T47D (cell line): ENCODE measurements at regions not wholly inside any gene's neighbourhood (a gene's known extent, or its start where the extent isn't known, plus 50 kb on each side); places are given as distances from the start of the nearest gene placed in this dataset.

Experiments
- DNase-seq, 2 experiments: peaks; one replicate each; pipeline versions ENCODE4 v3.0.0 to v3.0.0-alpha.2; 2011 to 2012; ENCODE audit warnings: low read depth in 1 of 2, low spot score in 1 of 2
- JUND ChIP-seq: IDR thresholded peaks from 2 replicates; pipeline ENCODE4 v1.6.1; 2012; ENCODE audit warnings: low read depth
- in situ Hi-C: cut with HindIII; loops from 2 replicates; pipeline ENCODE4 v1.10.0; 2016; ENCODE audit warnings: low sequenced_read_pairs, low pct_unique_long_range_greater_than_20kb

DNA sequence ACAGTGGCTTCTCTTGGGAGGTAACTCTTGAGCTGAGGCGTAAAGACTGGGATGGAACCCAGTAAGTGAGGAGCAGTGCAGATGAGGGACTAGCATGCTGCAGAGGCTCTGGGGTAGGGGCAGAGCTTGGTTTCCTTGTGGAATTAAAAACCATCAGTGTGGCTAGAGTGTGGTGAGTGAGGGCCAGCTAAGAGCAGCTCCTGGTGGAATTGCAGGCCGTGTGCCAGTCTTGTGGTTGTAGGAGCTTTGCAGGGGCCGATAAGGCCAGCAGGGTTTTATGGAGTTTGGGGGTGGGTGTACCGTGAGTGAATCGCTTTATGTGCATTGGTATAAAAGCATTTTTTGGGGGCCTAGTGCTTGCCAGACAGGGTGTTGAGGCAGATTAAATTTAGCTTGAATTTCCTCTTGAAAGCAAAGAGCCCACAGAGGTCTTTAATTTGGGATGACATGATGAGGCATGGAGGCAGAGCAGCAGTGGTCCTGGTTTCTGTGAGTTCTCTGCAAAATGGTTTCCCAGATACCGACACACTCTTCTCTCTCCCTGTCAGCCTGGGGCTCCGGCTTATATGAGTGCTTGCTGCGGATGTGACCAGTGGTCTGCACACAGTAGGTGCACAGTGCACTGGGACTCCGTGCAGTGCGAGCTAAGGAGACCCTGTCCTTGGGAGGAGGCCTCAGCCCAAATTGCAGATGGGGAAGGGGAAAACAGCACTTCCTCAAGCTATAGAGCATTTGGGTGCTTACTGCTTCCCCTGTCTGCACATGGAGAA, 176.4 kb upstream of the PITX1 start:
- no peak for DNase-seq
- TF ChIP-seq JUND: no peak
- in situ Hi-C loops: no loop called here

DNA sequence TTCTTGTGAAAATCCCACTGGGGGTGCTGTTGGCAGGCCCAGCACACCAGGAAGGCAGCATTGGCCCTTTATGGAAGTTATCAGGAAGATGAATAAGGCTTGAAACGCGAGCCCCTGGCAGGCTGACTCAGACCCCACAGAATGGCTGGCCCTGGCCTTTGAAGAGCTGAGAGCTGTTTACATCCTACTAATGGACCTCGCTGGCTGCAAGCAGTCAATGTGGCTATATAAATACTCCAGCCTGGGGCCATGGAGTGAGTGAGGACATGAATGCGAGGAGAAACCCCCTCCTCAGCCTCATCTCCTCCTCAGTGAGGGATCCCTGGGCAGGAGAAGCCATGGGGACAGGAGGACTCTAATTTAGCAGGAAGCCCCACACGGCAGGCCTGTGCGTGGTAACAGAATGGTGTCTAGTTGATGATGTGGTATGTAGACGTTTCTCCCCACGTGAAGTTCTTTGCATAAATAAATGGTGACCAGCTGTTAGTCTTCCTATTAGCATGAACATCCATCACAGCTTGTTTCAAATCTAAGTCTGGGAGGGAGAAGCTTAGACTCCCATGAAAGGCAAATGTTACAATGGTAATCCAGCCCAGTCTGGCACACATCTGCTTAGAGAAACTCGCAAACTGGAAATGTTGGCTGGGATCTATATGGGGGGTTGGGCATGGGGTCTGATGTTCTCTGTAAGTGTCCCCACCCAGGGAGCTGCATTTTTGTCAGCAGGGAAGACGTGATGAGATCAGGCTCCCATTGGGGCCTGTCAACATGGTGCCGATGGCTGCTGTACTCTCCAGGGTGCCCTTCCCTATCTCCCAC, 175.1 kb upstream of the PITX1 start:
- DNase-seq: no peak
- in situ Hi-C loops: no loop called here
- TF ChIP-seq JUND: no peak

DNA sequence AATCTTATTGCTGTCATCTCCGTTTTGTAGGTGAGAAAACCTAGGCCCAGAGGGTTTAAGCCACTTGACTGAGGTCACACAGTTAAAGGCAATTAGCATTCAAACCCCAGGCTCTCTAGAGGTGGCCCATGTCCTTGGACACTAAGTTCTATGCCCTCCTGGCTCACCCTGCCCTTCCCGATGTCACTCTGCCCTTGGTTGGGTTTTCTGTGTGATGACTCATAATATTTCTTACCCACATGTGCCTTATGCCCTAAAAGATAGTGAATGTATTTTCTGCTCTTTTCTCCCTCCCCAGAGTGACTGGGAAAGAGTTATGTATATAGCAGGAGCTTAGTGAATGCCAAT, 174.5 kb upstream of the PITX1 start:
- no peak for TF ChIP-seq JUND
- in situ Hi-C loops: no loop called here
- no peak for DNase-seq

DNA sequence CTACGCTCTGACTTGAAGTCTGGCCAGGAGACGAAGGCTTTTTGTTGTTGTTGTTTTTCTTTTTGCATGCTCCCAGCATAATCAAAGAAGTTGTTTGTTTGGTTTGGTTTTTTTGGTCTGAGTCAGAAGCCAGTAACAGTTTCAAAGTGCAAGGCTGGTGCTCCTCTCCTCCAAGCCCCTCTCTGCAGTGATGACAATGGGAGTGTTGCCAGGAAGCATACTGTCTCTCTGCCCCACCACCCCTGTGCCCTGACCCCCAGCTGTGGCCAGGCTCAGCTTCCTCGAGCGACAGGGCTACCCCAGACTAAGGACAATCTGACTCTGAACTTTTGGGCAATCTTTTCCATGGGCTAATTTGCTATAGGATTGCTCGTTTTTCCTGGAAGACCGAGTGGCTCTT, 173.8 kb upstream of the PITX1 start:
- no peak for TF ChIP-seq JUND
- no peak for DNase-seq
- in situ Hi-C loops: no loop called here

DNA sequence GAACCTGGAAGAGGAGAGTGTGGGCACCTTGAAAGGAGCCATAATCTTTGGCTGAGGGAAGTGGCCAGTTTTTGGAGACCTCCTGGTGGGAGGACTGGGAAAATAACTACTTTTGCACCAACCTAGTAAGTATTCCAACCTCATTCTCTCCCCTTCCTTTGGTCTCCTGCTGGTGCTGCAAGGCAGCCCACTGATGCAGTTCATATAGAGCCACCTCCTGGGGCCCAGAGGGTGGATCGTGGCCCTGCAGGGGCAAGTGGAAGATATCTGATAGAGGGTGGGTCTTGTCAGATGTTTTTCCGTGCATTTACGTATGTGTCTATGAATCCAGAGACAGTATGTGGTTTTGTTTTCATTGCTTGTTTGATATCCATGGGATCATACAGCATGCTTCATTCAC, 172.8 kb upstream of the PITX1 start:
- in situ Hi-C loops: no loop called here
- TF ChIP-seq JUND: no peak
- no peak for DNase-seq

DNA sequence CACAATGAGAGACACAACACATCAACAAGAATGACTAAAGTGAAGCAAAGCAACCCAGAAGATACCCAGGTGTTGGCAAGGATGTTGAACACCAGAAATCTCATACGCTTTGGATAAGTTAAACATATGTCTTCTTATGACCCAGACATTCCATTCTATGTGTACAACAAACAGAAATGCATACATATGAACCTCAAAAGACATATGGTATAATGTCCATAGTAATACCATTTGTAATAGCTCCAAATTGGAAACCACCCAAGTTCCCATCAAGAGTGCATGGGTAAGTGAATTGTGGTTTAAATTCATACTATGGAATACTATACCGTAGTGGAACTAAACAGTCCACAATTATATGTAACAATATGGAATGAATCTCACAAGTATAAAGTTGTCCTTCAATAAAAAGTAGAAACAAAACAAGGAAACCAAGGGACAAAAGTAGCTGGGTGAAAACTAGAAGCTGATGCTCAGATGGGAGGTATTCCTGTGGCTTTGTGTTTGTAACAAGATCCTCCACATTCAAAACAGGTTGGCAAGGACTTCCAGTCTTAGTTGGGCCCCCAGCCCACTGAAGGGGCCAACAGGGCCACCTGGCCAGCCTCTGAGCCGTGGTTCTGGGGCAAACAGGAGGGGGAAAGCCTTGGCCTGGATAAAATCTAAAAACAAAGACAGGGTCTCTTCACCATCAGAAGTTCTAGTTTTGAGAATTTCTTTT, 171.8 kb upstream of the PITX1 start:
- in situ Hi-C loops: no loop called here
- no peak for DNase-seq
- TF ChIP-seq JUND: no peak

DNA sequence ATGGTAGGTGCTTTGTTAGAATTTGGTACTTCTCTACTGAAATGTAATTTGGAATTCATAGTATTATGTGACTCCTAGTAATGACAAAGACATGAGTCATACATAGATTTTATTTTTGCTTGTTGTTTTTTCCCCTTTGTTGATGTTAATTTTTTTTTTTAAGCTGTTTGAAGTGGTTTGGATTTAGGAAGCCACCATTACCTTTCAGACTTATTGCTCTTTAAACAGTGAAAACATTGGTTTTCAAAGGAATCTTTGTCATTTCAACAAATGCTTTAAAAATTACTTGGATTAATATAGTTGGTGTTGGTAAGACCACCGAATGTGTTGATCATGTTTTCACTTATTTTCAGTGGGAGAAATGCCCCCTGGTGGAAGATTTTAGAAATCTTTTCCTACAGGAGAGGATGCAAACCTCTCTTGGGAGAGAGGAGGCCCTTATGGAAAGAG, 170.1 kb upstream of the PITX1 start:
- TF ChIP-seq JUND: no peak
- DNase-seq: no peak

DNA sequence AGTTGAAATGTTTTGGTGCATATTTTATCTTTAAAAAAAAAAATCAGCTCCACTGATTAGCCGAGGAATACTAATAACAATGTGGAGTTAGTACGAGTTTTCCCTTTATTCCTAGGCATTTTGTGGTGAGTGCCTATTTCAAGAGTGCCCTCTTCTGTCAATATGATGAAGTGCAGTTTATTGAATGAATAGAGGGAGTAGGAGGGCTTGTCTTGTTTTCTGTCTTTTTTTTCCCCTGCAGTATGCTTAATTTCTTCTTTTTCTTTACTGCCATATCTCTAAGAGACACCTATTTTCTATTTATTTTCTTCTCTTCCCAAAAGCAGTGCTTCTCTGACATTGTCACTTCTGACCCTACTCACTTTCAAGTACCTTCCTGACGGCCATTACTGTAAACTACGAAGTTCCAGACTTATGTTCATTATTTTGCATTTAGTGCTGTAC, 169.6 kb upstream of the PITX1 start:
- in situ Hi-C loops: no loop called here
- DNase-seq: peak in 1 of 2 experiments; percentile 69
- TF ChIP-seq JUND: no peak

More for the DNA sequence above, 170.1 kb upstream of the PITX1 start:
- in situ Hi-C loops: no loop called here

DNA sequence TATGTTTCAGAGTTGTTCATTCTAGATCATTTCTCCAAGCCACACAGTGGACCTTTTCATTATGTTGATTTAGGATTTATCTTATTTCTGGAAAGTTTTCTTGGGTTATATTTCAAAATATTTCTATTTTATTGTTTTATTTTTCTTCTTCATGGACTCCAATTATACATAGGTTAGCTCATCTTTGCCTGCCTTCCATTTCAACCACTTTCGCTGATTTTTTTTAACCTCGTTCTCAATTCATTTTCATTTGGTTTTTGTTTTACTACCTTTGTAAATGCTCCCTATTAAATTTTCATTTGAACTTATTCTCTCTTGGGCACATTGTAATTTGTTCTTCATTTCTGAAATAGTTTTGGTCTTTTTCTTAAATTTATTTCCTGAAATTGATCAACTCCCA, 169.0 kb upstream of the PITX1 start:
- DNase-seq: no peak
- TF ChIP-seq JUND: no peak
- in situ Hi-C loops: no loop called here

DNA sequence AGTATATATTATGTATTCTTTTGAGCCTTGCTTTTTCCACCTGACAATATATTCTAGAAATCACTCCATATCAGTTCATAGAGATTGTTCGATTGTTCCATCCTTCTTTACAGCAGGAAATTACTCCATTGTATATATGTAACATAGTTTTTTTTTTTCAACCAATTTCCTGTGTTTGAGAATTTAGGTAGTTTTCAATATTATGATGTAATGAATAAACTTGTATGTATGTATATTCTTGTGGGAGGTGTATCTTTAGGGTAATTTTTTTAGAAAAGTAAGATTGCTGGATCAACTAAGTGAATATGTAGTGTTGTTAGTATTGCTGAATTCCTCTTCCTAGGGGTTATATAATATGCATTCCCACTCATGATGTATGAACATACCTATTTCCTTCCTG, 165.9 kb upstream of the PITX1 start:
- in situ Hi-C loops: no loop called here
- TF ChIP-seq JUND: no peak
- DNase-seq: no peak

DNA sequence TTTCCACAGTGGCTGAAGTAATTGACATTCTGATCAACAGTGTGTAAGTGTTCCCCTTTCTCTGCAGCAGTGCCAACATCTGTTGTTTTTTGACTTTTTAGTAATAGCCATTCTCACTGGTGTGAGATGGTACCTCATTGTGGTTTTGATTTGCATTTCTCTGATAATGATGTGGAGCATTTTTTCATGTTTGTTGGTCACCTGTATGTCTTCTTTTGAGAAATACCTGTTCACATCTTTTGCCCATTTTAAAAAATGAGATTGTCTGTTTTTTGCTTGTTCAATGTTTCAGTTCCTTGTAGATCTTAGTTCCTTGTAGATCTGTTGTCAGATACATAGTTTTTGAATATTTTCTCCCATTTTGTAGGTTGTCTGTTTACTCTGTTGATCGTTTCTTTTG, 162.5 kb upstream of the PITX1 start:
- TF ChIP-seq JUND: no peak
- no peak for DNase-seq
- in situ Hi-C loops: no loop called here

DNA sequence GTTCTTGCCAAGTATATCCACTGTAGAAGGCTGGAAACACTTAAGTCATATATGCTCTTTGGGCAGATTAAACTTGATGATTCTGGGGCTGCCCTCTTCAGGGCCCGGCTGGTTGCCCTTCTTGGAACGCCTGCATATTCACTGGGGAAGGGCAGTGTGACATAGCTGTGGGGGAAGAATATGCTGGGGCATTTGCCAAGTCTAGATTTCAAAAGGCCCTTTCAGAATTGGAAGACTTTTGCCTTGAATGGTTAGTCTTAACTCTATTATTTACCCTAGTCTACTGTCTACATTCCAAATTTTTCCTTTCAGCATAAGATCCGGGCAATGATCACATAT, 161.2 kb upstream of the PITX1 start:
- DNase-seq: no peak
- in situ Hi-C loops: no loop called here
- TF ChIP-seq JUND: no peak
